Mammary epithelial cell (primary cell): ENCODE measurements at regions not wholly inside any gene's neighbourhood (a gene's known extent, or its start where the extent isn't known, plus 50 kb on each side); places are given as distances from the start of the nearest gene placed in this dataset.

Experiments
- CTCF ChIP-seq, 2 donors: IDR thresholded peaks in 1 of 2; conservative IDR thresholded peaks in 1 of 2; 2 replicates each; pipeline ENCODE4 v1.5.1; 2011 to 2012; ENCODE audit warnings: inconsistent platforms in 2 of 2, low read length in 2 of 2, mild to moderate bottlenecking in 2 of 2, control low read depth in 1 of 2, low read depth in 1 of 2; ENCODE audit not compliant: insufficient read depth in 1 of 2; ENCODE audit errors: extremely low read depth in 1 of 2
- EZH2 ChIP-seq: IDR thresholded peaks from 2 replicates; pipeline ENCODE4 v1.6.1; 2012; ENCODE audit warnings: low read length, inconsistent platforms, borderline replicate concordance

GRCh38 chr13:65530688-65531087 is 1699.4 kb downstream of the PCDH9 start:
- TF ChIP-seq CTCF (conservative IDR thresholded peaks at IDR 0.05 in 1 of 2, IDR thresholded peaks at IDR 0.05 in 1 of 2; ENCODE audit: extremely low read depth in 1 of 2, insufficient read depth in 1 of 2, low read depth in 1 of 2, low read length in 2 of 2) (no peak), EZH2 (no peak)
